ENCODE measurements at regions not wholly inside any gene's neighbourhood (a gene's known extent, or its start where the extent isn't known, plus 50 kb on each side); places are given as distances from the start of the nearest gene placed in this dataset.

DNA sequence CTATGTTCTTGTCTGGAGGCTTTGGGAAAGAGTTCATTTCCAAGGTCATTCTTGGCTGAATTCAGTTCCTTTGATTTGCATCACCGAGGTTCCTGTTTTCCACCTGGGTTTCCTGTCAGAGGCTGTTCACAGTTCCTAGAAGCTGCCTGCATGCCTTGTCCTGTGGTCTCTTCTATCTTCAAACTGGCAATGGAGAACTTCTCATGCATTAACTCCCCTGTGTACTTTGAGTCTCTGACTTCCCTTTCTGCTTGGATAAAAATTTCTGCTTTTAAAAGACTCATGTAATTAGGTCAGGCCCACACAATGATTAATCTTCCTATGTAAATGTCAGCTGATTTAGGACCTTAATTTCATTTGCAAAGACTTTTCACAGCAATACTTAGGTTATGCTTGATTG is 499.3 kb upstream of the FANCL start:
- WGBS, 2 donors = 74 to 78% methylated on average over 1 of the region's 1 CpG
- H3K9me3 ChIP-seq = no peaks in the 10 kb centered on the region
- intact Hi-C loops (cut with DNase I) = no loop called here
- no peak for ATAC-seq
- no peaks in the 10 kb centered on the region for H3K27me3 ChIP-seq
- DNase-seq = no peak
- no peaks in the 10 kb centered on the region for H3K36me3 ChIP-seq
- no peak overlapping the region for H3K4me3 ChIP-seq
- TF ChIP-seq, protein P1, sequence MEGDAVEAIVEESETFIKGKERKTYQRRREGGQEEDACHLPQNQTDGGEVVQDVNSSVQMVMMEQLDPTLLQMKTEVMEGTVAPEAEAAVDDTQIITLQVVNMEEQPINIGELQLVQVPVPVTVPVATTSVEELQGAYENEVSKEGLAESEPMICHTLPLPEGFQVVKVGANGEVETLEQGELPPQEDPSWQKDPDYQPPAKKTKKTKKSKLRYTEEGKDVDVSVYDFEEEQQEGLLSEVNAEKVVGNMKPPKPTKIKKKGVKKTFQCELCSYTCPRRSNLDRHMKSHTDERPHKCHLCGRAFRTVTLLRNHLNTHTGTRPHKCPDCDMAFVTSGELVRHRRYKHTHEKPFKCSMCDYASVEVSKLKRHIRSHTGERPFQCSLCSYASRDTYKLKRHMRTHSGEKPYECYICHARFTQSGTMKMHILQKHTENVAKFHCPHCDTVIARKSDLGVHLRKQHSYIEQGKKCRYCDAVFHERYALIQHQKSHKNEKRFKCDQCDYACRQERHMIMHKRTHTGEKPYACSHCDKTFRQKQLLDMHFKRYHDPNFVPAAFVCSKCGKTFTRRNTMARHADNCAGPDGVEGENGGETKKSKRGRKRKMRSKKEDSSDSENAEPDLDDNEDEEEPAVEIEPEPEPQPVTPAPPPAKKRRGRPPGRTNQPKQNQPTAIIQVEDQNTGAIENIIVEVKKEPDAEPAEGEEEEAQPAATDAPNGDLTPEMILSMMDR (IDR thresholded peaks at IDR 0.05) = no peak
- no peaks in the 10 kb centered on the region for H3K4me1 ChIP-seq
- H3K27ac ChIP-seq = no peak overlapping the region

DNA sequence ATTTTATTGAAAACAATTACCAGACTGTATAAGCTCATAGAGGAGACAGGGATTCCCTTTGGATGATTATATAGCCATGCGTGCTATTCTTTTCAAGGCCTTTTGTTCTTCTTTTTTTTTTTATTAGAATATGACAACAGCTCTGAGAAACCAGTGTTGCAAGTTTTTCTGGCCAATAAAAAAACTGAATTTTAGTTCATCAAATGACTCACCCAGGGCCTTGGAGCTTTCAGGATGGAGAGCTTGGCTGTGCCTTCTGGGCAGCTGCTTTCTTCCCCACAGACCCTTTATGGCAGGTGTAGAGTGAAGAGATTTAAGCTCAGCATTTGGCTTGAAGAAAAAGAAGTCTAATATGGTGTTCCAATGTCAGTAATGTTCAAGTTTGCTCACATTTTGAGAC is 497.9 kb upstream of the FANCL start:
- TF ChIP-seq, protein P1 (IDR thresholded peaks at IDR 0.05) = no peak
- H3K27ac ChIP-seq = no peak overlapping the region
- no peaks in the 10 kb centered on the region for H3K27me3 ChIP-seq
- DNase-seq (no peak), ATAC-seq (no peak)
- H3K9me3 ChIP-seq = no peaks in the 10 kb centered on the region
- intact Hi-C loops (cut with DNase I) = no loop called here
- whole genome bisulfite sequencing, 2 donors = 91 to 97% methylated on average over 1 of the region's 1 CpG
- H3K4me3 ChIP-seq = no peak overlapping the region
- no peaks in the 10 kb centered on the region for H3K4me1 ChIP-seq
- no peaks in the 10 kb centered on the region for H3K36me3 ChIP-seq

- Histone ChIP-seq H3K27ac (no peak overlapping the region), H3K36me3 (no peaks in the 10 kb centered on the region), H3K4me3 (no peak overlapping the region), H3K9me3 (no peaks in the 10 kb centered on the region), H3K4me1 (no peaks in the 10 kb centered on the region), H3K27me3 (no peaks in the 10 kb centered on the region)
- DNase-seq (no peak), ATAC-seq (no peak)
- 46 to 52% methylated on average over 1 of the region's 1 CpG for WGBS, 2 donors
- intact Hi-C loops (cut with DNase I) = no loop called here
- TF ChIP-seq, protein P1 (IDR thresholded peaks at IDR 0.05) = no peak
Measured at GRCh38 chr2:58734365-58734764, 493.2 kb upstream of the FANCL start.

- 99 to 100% methylated on average over 1 of the region's 1 CpG for WGBS, 2 donors
- intact Hi-C loops (cut with DNase I) = no loop called here
- no peaks in the 10 kb centered on the region for H3K9me3 ChIP-seq
- DNase-seq (no peak), ATAC-seq (no peak)
- no peaks in the 10 kb centered on the region for H3K27me3 ChIP-seq
- H3K4me3 ChIP-seq = no peak overlapping the region
- TF ChIP-seq, protein P1 (IDR thresholded peaks at IDR 0.05) = no peak
- no peaks in the 10 kb centered on the region for H3K36me3 ChIP-seq
- no peaks in the 10 kb centered on the region for H3K4me1 ChIP-seq
- H3K27ac ChIP-seq = no peak overlapping the region
Measured at GRCh38 chr2:58732999-58733398, 491.9 kb upstream of the FANCL start.

GRCh38 chr2:58731488-58731869 is 490.4 kb upstream of the FANCL start:
- no peak for ATAC-seq
- TF ChIP-seq, protein P1 (IDR thresholded peaks at IDR 0.05) = no peak
- Histone ChIP-seq H3K27ac (no peak overlapping the region), H3K4me3 (no peak overlapping the region), H3K9me3 (no peaks in the 10 kb centered on the region), H3K36me3 (no peaks in the 10 kb centered on the region), H3K4me1 (no peaks in the 10 kb centered on the region), H3K27me3 (no peaks in the 10 kb centered on the region)
- 33 to 36% methylated on average over 2 of the region's 2 CpGs for WGBS, 2 donors
- intact Hi-C loops (cut with DNase I) = no loop called here
- no peak for DNase-seq

All from heart right ventricle (tissue), 16 donors.